GM13977 (cell line): ENCODE measurements at regions not wholly inside any gene's neighbourhood (a gene's known extent, or its start where the extent isn't known, plus 50 kb on each side); places are given as distances from the start of the nearest gene placed in this dataset.

Source experiments
- DNase-seq: peaks from one replicate; pipeline ENCODE4 v3.0.0; 2012; ENCODE audit warnings: low spot score
- in situ Hi-C: fragments of 300-500 bp; cut with MboI; formaldehyde crosslinking; loops from one replicate; pipeline ENCODE4 v1.12.0; 2022; ENCODE audit warnings: low sequenced_read_pairs, low pct_unique_long_range_greater_than_20kb, mixed read lengths, inconsistent platforms; ENCODE audit not compliant: unreplicated experiment
- TF ChIP-seq, protein P1 (sequence below): IDR thresholded peaks from 2 replicates; pipeline ENCODE4 v1.5.1; 2012; ENCODE audit warnings: mild to moderate bottlenecking, control low read depth; ENCODE audit not compliant: insufficient read depth; ENCODE audit errors: extremely low read depth, missing control alignments

DNA sequence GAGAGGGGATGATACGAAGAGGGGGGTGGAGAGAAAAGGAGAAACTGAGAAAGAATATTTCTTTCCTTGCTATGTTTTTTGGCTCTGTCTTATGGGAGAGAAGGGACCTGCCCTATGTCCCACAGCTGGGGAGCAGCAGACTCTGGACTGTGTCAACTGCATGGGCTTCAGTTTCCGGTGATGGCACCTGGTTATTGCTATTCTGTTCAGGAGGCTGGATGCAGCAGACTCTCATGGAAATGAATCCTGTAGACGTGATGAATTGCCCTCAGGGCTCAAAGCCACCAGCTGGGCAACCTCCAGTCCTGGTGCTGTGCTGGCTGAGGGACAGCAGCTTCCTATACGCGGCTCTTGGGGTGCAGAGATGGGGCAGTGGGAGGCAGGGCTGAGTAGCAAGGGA is 121.2 kb downstream of the HAPSTR1 start:
- in situ Hi-C loops = no loop called here
- TF ChIP-seq, protein P1, sequence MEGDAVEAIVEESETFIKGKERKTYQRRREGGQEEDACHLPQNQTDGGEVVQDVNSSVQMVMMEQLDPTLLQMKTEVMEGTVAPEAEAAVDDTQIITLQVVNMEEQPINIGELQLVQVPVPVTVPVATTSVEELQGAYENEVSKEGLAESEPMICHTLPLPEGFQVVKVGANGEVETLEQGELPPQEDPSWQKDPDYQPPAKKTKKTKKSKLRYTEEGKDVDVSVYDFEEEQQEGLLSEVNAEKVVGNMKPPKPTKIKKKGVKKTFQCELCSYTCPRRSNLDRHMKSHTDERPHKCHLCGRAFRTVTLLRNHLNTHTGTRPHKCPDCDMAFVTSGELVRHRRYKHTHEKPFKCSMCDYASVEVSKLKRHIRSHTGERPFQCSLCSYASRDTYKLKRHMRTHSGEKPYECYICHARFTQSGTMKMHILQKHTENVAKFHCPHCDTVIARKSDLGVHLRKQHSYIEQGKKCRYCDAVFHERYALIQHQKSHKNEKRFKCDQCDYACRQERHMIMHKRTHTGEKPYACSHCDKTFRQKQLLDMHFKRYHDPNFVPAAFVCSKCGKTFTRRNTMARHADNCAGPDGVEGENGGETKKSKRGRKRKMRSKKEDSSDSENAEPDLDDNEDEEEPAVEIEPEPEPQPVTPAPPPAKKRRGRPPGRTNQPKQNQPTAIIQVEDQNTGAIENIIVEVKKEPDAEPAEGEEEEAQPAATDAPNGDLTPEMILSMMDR = no peak
- no peak for DNase-seq

GRCh38 chr16:9219813-9220212 is 128.4 kb downstream of the HAPSTR1 start:
- in situ Hi-C loops = no loop called here
- TF ChIP-seq, protein P1 = no peak
- DNase-seq = no peak

DNA sequence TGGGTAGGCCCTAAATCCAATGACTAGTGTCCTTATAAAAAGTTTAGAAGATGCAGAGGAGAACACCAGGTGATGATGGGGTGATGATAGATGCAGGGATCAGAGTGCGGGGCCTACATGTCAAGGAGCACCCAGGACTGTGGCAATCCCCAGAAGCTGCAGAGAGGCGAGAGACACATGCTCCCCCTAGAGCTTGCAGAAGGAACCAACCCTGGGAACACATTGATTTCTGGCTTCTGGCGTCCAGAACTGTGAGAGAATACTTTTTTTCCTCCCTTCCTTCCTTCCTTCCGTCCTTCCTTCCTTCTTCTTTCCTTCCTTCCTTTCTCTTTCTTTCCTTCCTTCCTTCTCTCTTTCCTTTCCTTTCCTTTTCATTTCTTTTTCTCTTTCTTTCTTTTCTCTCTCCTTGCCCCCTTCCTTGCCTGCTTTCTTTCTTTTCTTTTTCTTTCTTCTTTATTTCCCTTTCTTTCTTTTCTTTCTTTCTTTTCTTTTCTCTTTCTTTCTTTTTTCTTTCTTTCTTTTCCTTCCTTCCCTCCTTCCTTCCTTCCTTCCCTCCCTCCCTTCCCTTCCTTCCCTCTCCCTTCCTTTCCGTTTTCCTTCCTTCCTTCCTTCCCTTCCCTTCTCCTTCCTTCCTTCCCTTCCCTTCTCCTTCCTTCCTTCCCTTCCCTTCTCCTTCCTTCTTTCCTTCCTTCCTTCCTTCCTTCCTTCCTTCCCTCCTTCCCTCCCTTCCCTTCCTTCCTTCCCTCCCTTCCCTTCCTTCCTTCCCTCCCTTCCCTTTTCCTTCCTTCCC is 134.3 kb downstream of the HAPSTR1 start:
- DNase-seq = peak; percentile 25
- in situ Hi-C loops = no loop called here
- TF ChIP-seq, protein P1 = peak; percentile 47

DNA sequence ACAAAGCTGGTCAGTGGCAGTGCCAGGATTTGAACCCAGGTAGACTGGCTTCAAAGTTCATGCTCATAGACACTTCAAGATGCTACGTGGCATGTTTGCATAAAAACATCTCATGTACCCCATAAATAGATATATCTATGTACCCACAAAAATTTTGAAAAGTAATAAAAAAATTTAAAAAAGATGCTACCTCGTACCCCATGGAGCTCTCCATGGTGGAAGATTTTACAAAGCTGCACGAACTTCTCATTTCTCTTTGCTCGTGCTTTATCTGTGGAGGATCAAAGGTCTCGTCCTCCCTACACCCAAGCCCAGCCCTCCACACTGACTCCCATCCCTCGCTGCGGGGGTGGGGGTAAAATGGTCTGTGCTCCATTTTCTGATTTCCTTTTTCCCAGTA is 135.5 kb downstream of the HAPSTR1 start:
- no peak for DNase-seq
- TF ChIP-seq, protein P1 = no peak
- in situ Hi-C loops = no loop called here

GRCh38 chr16:9231039-9231438 is 139.6 kb downstream of the HAPSTR1 start:
- in situ Hi-C loops = no loop called here
- TF ChIP-seq, protein P1 = no peak
- DNase-seq = no peak

DNA sequence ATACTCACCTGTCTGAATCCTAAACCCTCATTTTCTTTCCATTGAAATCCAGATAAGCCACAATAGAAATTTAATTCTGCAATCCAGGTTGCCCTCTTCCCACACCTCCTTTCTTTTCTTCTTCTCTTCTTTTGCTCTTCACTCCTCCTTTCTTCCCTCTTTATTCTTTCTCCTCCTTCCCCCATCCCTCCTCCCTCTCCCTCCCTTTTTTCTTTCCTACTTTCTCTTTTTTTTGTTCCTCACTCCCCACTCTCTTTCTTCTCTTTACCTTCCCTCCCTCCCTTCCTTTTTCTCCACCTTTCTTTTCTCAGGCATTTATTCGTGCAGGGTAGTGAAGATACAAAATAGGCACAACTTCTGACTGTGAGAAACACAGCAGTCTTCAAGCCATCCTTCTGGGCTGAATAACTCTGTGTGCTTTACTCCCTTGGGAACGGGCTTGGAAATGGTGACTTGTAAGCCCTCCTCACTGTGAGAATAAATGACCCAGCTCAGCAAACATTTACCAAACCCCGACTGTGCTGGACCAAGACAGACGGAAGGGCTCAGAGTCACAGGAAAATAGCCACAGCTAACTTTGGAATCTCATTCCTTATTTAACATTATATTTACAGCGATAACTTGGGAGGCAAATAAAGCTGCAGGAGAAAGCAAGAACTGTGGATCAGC is 140.8 kb downstream of the HAPSTR1 start:
- DNase-seq = no peak
- TF ChIP-seq, protein P1 = no peak
- in situ Hi-C loops = no loop called here
